NAMALWA (cell line): ENCODE measurements at regions not wholly inside any gene's neighbourhood (a gene's known extent, or its start where the extent isn't known, plus 50 kb on each side); places are given as distances from the start of the nearest gene placed in this dataset.
A peak's percentile ranks its signal among the peaks of the same experiment; 100 is the strongest.

Source experiments
- DNase-seq: peaks from one replicate; pipeline ENCODE4 v3.0.0-alpha.2; 2015; ENCODE audit warnings: low spot score

DNA sequence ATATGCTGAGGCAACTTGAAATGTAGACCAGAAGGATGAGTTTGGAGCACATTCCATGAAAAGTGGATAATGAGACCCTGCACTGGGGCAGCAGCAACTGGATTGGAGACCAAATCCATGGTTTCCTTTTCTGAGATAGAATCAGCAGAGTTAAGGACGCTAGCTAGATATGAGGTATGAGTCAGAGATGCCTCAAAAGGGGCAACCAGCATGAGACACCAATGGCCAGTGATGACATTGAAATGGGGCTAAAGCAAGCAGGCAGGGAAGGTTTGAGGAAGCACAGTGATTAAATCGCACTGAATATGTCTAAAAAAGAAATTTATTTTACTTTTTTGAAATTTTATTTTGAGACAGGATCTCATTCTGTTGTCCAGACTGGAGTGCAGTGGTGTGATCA is 802.4 kb downstream of the TFAP2A start:
- DNase-seq: no peak

DNA sequence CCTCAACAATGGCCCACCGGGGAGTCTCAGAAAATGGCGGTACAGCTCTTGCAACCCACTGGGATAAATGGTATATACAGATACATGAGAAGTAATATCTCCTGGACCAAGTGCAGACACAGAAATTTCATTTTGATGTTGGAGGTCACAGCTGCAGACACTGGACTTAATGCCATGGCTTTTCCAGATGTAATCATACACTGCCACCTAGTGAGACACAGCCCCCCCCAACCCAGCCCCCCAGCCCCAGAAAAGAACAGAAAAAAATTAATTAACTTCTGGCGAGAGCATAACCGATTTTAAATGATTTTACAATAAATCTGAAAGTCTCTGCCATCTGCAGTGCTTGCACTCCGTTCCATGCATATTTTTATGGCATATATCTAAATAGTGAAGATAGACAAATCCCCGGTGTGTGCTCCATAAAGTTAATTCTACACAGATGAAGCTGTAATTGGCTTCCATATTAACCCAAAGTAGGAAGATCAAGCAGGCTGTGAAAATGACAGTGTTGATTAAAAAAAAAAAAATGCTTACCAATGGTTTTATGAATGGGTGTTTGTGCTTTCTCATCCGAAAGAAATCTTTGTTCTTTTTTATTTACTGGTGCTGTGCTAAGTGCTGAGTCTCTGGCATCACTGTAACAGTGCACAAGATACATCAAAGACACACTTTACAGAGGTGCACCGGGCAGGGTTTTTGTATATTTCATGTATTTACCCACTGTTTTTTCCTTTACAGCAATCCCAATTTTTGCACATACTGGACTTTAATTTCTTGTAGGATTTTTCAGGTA is 804.1 kb downstream of the TFAP2A start:
- no peak for DNase-seq

DNA sequence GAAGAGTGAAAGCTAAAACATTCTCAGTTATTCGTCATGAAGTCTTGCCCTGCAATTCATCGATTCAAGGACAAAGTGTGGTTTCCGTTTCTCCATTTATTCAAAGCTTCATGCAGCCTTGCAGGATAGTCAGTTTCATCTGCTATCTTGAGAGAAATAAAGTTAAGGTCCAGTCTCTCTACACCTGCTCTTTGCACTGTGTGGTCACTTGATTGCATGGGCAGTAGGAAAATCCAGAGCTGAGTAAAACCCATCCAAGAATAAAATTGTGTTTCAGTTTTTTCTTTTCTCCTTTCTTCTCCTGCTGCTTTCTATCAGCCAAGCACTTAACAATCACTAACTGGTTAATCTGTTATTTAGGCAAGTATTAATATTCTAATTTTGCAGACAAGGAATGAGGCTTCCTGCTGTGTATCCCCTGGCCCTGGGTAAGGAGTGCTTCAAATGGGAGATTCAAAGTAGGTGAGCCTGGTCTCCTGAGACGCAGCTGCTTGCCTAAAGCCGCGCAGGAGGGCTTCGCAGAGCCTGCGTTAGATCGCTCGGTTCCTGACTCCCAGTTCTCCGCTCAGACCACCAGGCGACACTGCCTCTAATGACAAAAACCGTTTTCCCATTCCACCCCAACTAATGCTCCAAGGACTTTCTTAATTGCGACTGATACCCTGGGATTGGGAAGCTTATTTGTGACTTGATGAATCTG is 808.3 kb downstream of the TFAP2A start:
- DNase-seq: no peak

DNA sequence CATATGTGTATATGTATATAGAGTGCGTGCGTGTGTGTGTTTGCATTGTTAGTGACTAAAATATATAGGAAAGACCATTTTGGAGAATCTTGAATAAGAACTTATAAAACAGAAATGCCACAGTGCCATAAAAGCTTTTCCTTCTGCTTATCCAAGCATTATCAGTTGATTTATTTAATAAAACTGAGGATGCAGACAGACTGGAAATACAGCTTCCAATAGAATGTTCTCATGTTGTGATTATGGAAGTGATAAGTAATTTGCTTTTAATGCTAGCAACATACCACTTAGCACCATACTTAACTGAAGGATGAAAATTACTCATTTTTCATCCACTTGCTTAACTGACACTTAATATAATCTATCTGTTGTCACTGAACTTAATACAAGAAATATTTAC is 820.1 kb downstream of the TFAP2A start:
- DNase-seq: no peak

DNA sequence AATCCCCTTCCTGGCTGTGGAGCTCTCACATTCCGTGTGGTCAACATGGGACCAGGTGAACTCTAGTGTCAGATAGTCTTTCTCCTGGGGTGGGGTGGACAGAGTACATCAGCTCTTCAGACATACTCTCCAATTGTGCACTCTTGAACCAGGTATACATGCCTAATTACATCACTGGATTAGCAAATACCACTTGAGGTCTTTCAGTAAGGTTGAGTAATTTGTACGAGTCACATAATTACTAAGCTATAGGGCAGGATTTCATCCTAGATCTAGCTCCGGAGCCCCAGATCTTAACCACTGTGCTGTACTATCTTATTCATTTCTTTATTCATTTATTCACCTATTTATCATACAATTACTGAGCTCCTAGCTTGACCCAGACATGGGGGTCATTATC is 821.3 kb downstream of the TFAP2A start:
- no peak for DNase-seq

DNA sequence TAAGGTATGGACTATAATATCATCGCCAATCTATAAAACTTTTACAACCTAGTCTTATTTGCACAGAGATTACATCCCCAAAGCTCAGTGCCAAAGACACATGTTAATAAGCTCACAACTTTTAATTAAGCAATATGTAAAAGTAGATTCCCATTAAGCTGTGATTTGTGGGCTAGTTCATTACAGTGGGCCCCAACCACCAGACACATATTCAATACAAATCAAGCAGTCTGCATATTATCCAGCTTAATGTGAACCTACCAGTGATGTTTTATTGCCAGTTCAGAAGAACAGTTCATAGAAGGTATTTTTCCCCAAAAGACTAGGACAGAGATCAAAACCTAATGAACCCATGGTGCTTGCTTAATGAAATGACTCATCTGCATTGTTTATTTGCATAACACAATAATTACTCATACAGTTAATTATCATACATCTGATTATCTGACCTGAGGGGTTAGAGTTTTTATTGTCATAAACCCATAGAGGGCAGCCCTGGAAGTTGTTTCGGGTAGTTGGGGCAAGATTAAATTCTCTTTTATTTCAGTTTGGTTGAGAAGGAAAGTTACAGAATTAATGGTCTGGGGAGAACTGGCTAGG is 831.0 kb downstream of the TFAP2A start:
- no peak for DNase-seq

DNA sequence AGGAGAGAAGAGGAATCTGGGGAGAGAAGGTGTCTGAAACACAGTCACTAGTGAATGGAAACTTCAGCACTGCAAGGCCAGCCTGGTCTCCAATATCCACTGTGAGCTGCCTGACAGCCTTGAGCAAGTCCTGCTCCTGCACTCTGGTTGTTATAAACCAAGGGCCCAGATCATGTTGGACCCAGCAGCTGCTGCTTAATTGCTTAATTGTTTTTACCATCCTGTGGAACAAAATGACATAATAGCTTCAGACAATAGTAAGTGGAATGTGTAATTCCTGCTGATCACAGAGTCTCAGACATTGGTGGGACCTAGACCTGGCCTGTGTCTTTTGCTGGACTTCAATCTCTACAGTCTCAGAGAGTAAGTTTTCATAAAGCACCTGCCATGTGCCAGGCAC is 833.7 kb downstream of the TFAP2A start:
- no peak for DNase-seq

DNA sequence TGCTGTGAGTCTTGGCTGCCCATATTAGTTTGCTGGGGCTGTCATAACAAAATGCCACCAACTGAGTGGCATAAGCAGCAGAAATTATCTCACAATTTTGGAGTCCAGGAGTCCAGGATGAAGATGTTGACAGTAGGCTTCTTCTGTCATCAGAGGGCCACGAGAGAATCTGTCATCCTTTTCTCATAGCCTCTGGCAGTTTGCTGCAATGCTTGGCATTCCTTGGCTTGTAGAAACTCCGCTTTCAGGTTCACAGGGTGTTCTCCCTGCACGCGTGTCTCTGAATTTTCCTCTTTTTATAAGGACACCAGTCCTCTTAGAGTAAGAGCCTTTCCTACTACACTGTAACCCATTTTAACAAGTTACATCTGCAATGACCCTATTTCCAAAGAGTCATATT is 838.4 kb downstream of the TFAP2A start:
- DNase-seq: no peak

DNA sequence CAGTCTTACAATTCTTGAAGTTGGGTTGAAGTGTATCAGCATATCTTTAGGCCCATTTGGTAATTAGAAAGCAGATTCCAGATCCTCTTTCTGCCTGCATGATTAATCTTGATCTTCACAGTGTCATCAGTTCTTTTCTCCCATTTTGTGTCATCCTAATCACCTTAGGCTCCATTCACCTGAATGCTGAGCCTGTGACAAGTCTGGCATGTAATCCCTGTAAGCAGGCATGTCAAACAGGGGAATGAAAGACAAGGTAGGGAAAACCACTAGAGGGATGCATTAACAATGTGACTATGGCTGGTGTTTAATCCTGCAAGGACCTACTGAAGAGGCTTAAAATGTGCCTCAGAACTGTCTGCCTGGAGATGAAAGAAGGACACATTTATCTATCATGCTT is 848.8 kb downstream of the TFAP2A start:
- no peak for DNase-seq

DNA sequence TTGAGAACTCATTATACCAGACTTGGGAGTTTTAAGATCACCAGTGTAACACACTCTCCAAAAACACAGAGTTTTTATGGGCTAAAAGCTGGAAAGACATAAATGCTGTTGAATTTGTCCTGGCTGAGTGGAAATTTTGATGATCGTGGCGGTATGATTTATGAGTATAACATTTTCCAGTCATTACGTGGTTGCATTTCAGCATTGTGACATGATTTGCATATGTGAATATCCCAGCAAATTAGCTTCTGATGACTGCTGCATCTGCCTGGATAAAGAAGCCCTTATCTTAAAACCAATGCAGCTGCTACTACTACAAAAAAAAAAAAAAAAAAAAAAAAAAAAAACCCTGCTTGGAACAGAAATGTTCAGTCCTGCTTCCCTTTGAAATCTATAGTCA is 850.9 kb downstream of the TFAP2A start:
- DNase-seq: no peak

DNA sequence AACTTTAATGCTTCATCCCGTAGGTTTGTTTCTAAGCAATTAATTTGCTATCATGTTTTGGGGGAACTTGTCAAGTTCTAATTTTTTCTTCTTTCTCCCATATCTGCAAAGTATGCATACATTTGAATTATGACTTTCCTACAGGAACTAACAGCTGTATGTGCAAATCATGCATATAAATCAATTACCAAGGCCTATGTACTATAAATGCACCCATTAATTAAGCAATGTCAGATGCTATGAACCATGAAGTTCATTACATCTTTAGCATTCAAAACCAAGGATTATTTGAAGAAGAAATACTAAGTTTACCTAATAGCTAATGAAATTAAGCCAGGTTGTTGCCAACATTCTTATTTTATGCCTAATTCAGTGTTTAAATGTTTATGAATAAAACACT is 851.3 kb downstream of the TFAP2A start:
- DNase-seq: no peak

DNA sequence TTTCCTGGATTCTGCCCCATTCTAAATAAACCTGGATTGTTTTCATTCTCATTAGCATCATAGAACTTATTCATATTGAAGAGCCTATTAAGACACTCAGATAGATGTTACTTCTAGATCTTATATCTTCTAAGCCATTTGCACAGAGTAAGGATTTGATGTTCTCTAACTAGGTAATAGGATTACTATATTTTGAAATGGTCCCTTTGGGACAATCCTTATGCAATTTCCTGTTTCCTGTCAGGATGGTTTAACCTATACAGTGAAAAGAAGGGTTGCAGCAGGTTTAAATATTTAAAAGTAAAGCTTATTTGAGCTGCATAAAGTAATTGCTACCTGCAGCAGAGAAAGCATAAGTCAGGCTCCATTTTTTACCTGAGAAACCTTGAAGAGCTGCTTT is 860.1 kb downstream of the TFAP2A start:
- DNase-seq: no peak

DNA sequence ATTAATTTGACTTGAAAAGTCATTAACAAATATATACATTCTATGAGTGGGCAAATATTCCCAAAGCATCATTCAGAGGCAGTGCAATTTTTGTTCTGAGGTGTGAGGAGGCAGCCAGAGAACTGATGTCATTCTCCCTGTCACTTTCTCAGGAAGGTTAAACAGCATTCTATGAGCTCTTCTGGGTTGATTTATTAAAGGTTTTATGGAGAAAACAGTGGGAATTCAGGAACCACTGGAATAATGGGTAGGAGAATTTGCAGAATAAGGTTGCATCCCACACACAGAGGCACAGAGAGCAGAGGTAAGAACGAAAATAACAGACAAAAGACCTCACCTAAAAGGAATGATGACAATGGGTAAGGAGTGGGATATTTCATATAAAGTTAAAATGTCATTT is 860.6 kb downstream of the TFAP2A start:
- no peak for DNase-seq

DNA sequence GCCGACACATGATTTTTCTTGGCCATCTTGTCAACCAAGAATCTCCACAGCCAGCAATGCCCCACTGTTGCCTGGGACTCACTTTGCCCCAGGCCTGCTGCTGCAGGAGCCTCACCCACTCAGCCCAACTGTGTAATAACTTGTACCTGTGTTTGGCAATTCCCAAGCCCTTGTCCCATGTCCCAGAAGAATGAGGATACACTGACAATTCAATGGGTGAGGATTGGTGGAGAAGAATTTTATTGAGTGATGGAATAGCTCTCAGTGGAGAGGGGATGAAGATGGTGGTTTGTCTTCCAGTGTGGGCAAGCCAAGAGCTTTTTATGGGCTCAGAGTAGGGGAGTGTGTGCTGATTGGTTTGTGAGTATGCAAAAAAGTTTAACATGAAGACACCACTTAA is 861.9 kb downstream of the TFAP2A start:
- no peak for DNase-seq

DNA sequence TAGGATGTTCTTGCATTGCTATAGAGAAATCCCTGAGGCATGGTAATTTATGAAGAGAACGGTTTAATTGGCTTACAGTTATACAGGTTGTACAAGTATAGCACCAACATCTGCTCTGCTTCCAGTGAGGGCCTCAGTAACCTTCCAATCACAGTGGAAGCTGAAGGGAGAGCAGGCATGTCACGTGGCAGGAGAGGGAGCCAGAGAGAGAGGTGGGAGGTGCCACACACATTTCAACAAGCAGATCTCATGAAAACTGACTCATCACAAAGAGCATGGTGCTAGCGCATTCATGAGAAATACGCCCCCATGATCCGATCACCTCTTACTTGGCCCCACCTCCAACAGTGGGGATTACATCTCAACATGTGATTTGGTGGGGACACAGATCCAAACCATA is 871.2 kb downstream of the TFAP2A start:
- no peak for DNase-seq

DNA sequence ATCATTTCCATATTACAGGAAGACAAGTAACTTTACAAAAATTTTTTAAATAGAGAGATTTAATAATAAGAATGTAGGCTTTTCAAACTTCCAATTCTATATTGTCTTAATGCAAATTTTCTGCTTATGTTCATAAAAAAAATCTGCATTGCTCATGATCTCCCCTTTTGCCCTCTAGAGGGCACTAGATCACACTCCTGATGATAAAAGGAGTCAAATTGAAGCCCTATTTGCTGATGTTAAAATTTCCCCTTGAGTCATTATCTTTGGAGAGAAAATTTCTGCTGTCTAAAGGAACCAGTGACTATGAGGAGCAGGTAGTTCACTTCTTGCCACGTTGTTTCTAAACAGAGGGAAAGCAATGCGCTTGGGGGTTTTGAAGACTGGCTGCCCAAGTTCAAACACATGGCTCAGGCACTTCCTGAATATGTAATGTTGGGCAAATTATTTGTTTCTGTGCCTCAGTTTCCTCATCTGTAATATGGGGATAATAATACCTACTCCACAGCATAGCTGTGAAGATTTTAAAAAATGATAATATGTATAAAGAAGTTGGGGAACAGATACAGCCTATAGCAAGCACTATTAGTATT is 874.2 kb downstream of the TFAP2A start:
- peak; percentile 71 for DNase-seq

DNA sequence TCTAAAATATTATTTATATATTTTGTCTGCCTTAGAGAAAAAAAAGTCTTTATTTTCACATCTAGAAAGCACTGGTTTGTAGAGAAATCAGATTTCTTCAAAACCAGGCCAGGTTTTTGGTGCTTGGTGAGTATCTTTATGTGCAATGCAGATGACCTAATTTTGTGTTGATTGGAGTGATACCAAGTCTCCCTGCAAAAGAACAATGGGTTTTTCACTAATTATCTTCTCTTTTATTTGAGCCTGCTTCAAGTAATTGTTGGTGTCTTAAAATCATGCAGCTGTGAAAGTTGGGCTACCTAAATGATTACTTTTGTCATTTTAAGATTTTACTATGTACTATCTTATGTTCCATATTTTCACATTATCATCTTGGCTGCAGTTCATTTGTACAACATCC is 874.7 kb downstream of the TFAP2A start:
- no peak for DNase-seq

DNA sequence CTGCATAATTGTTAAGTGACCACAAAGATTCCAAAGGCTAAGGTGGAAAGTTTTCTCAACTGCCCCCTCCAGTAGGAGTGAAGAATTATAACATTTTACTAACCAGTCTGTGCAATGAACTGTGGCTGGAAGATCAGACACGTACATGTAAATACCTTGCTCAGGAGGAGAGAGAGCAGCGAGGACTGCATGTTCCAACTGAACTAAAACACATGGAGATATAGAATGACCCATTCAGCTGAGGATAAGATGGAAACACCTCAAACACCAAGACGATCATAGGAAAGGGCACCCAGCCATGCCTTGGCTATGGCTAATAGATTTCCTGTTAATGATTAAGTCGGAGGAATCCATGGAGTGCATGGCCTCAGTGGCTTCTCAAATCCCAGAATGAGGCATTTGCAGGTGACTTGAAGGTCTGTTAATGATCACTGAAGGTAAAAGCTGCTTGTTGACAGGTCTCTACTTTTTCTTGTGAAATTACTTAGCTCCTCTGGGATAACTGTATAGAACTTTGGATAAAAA is 875.6 kb downstream of the TFAP2A start:
- no peak for DNase-seq

DNA sequence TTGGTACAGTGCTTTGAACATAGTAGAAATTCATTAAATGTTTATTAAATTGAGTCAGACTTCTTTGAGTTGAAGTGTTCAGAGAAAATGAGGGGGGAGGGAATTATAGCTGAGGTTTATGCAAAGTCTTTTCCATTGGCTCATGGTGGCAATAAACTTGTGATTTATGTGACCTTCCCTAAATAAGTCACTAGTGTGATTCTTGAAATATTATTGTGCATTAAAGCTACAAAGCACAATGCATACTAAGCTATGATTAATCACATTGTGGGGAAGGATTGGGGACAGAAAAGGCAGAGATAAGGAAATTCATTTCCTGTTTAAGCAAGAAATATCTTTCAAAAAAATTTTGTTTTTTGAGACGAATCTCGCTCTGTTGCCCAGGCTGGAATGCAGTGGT is 877.5 kb downstream of the TFAP2A start:
- no peak for DNase-seq

DNA sequence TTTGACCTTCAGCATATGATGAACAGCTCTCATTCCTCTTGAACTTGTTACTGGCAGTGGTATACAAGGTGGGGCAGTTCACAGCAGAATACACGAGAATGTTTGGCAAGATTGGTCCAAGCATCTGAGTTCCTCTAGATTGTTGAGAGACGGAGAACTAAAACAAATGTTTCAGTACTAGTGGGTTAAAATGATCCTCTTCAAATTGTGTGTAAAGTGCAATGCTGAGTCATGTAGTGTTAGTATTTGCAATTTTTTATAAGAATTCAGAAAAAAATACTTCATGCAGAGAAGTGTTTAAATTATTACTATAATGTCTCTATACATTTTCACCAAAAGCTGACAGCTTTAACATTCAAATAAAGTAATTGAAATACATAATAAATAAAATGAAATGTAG is 879.8 kb downstream of the TFAP2A start:
- DNase-seq: no peak

DNA sequence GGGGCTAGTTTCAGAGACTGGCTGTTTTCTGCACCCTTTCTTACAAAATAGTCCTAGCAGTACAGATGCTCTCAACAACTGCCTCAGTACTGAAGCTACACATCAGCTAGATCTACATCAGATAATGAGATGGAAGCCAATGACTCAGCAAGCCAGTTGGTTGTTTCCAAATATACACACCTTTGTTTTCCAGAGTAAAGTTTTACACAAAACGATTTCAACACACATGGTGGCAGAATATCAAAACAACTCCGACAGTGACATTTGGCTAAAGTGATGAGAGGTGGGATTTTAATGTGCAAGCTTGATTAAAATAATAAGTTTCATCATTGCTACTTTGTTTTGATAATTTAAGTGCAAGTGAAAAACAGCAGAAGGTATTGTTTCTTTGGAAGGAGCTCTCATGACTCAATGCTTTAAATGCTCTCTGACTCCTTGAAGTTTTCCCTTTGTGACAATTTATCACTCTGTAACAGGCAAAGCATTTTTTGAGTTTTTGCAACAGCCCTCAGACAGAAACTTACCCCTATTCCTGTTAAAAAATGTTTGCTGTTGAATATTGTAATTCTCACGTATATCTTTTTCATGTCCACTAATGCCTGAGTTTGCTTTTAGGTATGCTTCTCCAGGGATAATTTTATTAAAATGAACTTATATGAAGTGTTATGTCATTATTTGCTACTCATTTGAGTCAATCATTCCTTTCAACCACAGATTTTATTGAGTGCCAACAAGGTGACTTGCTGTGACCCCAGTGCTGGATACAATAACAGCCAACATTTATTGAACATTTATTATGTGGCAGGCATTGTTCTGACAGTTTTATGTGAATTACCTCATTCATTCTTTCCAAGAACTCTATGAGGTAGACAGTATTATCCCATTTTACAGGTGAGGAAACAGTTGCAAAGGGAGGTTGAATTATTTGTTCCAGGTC is 882.0 kb downstream of the TFAP2A start:
- no peak for DNase-seq
